Stimulated activated CD4-positive, alpha-beta T cell treated with anti-CD3 and anti-CD28 coated beads, TNF-alpha, amount 100 ng/mL, for 24 hours (primary cell): ENCODE measurements at regions not wholly inside any gene's neighbourhood (a gene's known extent, or its start where the extent isn't known, plus 50 kb on each side); places are given as distances from the start of the nearest gene placed in this dataset.

ENCODE experiments used
- DNase-seq, 3 experiments: peaks; one replicate each; pipeline ENCODE4 v3.0.0-alpha.2; 2020; ENCODE audit warnings: low read depth in 3 of 3

DNA sequence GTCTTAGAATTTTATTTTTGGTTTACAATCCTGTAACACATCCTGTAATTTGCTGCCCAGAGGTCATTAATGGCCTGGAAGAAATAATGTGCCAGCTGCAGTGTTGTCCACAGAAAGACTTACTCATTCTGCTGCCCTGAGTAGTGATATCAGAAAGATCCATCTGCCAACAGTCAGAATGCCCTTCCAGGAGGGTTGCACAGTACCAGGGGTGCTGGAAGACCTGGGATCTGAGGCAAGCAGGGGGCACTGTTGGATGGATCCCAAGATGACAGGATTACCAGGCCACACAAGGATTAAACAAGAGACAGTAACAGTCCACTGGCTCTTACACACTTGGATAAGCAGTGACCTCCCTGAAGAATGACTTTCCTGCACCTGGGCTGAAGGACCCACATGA, 93.8 kb upstream of the TOP3B start:
- no peak for DNase-seq

DNA sequence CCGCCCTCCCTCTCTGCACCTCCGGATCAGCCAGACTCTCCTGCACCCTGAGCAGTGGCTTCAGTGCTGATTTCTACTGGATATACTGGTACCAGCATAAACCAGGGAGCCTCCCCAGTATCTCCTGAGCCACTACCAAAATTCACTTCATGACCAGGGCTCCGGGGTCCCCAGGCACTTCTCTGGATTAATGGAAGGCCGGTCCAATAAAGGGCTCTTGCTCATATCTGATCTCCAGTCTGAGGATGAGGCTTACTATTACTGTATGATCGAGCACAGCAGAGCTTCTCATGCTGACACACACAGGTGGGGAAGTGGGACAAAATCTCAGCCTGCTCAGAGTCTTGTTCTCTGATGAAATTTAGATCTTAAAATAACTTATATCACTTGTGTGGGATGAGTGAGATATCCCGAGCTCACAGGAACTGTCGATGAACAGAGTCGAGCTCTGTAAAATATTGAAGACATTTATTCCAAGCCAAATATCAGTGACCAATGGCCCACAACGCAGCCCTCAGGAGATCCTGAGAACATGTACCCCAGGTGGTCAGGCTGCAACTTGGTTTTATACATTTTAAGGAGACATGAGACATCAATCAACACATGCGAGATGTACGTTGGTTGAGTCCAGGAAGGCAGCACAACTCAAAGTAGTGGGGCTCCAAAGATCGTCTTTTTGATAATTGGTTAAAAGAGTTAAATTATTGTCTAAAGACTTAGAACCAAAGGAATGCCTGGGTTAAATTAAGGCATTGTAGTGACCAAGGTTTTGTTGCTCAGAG, 93.0 kb upstream of the TOP3B start:
- no peak for DNase-seq

DNA sequence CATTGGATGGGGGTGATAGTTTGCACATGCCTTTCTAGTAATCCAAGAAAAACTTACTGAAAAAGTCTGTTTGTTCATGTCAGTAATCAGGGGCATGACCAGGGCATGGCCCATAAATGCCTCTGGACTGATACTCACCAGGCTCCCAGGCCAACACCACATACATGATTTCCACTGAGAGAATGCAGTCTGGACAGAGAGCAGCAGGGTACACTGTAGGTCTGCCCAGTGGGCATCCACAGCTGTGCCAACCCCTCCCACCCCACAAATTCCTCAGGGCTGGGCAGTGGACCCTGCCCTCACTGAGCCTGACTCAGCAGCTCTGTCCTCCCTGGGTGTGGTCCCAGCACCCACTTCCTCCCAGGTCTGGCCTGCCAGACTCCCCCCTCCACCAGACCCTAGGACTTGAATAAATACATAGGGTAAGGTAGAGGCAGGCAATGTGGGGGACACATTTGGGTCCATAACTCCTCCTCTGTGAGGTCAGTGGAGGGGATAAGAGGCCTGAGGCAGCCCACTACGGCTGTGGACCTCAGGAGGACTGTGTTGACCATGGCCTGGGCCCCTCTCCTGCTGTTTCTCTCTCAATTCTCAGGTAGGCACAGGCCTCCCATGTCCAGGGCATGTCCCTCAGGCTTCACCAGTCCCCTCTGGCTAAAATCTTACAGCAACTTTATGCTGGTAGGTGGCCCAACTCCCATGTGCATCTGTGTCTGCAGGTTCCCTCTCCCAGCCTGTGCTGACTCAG, 92.2 kb upstream of the TOP3B start:
- DNase-seq: no peak

DNA sequence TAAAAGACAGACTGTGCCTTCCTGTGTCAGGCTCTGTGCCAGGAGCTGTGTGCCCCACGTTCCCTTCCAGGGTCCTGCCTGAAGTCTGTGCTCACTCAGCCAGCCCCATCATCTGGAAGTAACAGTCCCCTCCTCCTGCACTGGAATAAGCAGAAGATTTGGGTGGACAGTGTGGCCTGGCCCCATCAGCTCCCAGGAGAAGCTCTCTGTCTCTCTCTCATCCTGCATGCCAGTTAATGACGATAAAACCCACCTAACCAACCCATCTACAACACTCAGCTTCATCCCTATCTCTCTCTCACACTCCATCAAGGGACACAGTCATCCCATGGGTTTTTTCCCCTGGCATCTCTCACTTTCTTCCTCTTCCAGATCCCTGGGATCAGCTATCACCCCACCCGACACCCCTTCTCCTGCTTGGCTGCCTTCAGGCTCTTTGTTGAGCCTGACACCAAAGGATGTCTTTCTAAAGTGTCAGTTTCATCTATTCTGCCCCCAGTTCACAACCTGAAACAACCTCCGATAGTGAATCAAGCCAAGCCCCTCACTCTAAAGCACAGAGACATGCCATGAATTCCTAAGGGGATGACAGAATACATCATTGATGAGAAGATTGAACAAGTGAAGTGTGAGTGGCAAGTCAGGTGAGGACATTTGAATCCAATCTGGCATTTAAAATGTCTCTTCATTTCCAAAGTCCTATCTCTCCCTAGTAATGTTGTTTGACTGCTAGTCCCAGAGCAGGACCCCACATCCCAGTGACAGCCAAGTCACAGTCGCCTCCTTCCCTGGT, 91.4 kb upstream of the TOP3B start:
- DNase-seq: no peak

DNA sequence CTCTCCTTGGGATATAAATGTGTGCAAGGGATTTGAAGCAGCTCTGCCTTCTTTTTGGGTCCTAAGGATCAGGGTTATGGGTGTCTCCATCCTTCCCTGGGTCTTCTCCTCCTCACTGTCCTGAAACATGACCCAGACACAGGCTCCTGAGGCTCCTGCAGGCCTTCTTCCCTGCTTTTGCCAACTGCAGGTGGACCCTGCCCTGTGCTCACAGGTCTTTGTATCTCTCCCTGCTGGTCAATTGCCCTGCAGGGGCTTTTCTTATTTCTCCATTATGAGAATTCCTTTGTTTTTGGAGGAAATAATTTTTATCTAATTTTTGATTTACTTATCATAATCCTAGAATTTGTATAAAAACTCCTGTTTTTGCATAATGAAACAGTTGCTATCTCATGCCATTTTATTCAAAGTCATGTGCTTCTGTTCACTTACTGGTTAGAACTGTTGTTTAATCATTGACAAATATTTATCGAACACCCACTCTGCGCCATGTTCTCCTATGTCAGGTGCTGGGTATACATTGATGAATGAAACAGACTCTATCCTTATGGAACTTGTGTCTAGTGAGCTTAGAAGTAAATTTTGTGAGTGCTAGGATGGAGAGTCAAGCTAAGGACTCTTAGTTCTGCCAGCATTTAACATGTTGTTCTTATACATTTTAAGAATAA, 89.7 kb upstream of the TOP3B start:
- no peak for DNase-seq

DNA sequence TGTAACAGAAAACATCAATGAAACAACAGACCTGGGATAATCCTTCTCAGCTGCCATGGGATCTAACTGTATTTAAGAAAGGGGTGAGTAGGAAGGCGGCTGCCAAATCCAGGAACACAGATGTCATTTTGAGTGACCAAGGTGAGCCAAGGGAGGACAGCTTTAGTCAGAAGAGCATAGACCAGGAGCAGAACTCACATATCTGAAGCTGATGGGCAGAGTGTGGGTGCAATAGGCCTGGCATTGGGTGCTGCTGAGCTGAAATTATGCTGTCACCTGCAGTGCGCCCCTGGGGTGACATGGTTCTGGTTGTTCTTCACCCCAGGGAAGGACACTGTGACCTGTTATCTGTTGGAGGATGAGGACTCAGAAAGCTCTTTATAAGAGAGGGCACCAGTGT, 88.9 kb upstream of the TOP3B start:
- DNase-seq: no peak

DNA sequence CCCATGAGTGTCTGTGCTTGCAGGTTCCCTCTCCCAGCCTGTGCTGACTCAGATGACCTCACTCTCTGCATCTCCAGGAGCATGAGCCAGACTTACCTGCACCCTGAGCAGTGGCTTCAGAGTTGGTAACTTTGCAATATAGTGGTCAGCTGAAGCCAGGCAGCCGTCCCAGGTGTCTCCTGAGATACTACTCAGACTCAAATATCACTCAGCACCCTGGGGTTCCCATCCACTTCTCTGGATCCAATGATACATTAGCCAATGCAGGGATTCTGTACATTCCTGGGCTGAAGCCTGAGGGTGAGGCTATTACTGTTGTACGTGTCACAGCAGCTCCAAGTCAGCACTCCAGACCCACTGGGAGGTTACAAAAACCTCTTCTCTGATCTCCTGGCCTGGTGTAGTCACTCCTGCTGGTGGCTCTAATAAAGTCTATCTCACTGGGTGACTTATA, 87.8 kb upstream of the TOP3B start:
- no peak for DNase-seq

DNA sequence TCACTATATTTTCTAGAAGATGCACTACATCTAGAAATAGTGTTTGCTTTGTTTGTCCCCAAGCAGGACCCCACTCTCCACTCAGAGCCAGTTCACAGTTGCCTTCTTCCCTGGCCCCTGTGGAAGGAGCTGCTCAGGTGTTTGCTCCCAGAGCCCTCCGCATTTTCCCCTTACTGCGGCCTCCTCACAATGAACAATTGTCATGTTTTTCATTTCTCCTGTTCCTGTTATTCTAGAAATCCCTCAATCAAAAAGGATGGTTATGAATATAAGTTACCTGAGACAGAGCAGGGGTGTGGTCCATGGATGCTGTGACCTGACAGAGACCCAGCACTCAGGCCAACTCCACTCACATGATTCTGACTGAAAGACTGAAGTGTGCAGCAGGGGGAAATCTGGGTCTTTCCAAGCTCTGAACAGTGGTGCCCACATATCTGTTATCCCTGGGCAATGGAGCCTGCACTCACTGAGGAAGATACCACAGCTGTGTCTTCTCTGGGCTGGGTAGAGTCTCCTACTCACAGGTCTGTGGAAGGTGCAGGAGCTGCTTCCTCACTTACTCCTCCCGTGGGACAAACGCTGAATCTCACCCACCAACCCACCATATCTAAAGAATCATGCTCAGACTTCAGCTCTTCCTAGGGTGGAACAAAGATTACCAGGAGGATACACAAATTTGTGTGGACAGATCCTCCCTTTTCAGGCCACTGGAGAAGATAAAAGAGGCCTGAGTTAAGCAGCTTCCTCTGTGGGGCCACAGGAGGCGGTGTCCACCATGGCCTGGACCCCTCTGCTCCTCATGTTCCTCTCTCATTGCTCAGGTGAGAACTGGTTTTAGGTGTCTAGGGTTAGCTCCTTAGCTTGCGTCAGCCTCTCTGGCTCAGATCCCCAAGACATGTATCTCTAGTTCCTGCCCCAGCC, 87.1 kb upstream of the TOP3B start:
- DNase-seq: no peak

DNA sequence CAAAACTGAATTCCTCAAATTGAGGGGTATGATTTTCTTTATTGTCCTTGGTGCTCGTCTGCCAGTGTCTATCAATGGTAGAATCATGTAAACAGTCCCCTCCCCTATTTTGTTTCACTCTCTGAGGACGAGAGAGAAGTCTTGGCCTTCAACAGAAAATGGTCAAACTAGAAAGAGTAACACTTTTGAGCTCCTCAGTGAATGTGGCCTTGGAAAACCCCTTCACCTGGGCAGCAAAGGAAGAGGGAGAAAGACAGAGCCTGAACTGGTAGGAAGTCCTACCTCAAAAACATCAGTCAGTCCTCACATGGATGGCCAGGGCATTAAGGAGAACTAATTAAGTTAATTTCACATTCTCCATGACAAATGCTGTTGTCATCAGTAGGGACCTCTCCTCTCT, 86.1 kb upstream of the TOP3B start:
- no peak for DNase-seq

DNA sequence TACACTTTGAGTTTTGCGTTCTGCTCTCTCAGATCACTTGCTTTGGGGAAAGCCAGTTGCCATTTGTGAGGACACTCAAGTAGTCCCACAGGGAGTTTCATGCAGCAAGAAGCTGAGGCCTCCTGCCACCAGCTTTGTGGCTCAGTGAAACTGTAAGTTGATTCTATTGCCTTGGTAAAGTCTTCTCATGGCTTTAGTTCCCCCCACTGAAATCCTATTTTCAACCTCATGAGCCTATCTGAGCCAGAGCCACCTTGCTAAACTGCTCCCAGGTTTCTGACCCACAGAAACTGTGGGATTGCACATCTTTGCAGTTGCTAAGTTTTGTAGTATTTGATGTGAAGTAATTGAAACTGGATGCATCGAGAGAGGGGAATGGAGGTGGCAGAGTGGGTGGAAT, 85.4 kb upstream of the TOP3B start:
- DNase-seq: no peak

DNA sequence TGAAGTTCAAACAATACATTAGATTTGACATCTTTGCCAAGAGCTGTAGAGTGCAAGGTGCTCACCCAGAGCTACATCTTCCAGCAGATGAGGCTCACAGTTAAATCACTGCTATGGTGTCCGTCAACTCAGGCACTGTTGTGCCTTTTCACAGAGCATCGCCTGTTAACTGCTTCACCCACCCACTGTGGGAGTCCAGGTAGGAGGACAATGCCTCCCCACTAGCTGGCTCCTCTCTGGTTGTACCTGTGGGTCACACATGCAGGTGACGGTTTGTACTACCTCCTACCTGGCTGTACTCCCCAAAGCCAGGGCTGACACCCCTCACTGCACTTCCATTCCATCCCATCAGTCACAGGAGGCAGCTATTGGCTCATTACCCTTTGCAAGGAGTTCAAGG, 84.6 kb upstream of the TOP3B start:
- no peak for DNase-seq

DNA sequence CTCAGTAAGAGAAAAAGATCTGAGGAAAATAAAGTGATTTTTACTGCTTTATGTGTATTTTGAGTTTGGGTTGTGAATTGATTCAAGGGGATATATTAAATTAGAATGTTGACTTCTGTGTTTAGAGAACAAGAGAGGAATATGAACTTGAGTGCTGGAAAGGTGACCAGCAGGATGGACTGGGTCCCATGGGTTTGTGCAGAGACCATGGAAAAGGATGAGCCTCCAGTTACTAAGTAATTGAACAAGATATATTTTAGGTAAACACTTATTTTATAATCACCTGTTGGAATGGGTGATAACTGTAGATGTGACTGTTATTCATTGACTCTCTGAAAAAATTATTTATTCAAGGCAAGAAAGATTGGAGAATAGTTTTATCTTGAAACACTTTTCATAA, 82.0 kb upstream of the TOP3B start:
- no peak for DNase-seq

DNA sequence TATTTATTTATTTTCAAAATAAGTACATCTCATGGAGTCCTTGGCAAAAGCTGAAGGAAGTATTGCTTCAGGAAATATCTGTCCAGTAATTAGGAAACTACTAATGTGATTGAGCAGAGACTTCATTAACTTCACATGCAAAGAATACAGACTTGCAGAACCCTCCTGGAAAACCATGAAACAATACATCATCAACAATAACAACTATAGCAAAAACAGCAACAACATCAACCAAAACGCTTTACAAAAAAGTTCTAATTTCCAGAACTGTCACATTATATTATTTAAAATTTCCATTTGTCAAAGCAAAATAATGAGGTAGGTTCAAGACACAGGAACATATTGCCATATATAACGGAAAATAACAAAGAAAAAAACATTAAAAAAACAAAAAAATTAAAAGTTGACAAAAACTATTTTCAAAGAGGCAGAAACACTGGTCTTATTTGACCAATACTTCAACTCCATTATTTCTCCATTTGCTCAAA, 79.8 kb upstream of the TOP3B start:
- no peak for DNase-seq

DNA sequence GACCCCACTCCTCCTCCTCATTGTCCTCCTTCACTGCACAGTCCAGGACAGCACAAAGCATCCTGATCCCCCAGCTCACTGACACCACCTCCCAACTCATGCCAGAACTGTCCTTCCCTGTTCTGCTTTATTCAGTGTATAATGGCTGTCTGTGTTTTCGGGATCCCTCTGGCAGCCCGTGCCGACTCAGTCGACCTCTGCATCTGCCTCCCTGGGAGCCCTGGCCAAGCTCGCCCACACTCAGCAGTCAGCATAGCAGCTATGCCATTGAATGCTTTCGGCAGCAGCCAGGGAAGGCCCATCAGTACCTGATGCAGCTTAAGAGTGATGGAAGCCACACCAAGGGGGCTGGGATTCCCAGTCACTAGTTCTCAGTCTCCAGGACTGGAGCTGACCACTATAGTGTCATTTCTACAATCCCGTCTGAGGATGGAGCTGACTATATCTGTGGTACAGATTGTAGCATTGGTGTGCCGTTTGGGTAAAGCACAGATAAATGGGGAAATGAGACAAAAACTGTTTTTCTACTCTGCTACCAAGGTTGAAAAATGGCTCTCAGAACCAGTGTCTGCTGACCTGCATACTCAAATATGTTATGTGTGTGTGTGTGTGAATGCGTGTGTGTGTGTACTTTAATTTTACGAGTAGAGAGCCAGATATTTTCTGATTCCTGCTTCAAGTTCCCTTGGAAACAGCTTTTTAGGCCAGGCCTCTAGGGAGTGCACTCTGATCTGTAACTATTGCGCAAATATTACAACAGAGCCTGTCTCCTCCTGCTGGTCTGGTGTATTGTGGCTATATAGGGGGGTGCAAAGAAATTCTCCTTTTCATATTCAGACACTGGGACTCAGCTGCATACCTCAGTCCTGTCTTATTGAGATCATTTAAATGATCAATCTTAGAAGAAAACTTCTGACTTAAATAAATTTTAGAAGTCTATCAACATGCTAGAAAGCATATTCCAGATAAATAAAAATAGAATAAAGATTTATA, 78.8 kb upstream of the TOP3B start:
- no peak for DNase-seq

DNA sequence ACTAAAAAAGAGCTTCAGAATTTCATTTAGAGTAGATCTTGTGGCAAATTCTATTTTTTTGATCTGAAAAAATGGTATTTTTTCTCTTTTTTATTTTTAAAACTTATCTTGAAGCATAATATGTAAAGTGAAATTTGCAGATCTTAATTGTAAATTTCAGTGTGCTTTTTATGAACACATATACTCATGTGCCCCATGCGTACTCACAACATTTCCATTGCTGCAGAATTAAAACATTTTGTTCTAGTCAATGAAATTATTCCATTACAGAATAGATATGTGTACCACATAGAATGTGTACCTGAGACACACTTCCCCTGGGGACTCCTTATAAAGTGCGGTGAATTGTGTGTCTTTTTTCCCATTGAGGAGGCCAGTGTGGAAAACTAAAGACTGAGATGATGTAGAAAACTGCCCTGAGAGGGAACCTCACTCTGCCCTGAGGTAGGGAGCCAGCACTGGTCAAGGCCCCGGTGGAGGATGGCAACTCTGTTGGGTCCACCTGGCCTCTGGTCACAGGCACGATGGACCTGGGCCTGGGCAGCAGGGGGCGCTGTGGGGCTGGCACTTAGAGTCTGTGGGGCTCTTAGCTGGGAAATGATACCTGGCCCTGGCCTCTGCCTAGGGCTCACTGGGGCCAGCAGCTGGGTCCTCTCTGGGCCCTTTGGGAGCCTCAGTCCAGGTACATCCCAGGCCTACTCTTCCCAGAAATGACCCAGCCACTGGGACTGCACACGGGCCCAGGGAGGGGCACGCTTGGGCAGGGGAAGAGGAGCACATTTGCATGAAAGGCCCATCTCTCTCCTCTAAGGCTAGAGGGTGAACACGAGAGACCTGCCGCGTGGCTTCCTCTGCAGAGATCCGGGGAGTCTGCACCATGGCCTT, 77.9 kb upstream of the TOP3B start:
- DNase-seq: peak; percentile 12 to 66 (median 33)

DNA sequence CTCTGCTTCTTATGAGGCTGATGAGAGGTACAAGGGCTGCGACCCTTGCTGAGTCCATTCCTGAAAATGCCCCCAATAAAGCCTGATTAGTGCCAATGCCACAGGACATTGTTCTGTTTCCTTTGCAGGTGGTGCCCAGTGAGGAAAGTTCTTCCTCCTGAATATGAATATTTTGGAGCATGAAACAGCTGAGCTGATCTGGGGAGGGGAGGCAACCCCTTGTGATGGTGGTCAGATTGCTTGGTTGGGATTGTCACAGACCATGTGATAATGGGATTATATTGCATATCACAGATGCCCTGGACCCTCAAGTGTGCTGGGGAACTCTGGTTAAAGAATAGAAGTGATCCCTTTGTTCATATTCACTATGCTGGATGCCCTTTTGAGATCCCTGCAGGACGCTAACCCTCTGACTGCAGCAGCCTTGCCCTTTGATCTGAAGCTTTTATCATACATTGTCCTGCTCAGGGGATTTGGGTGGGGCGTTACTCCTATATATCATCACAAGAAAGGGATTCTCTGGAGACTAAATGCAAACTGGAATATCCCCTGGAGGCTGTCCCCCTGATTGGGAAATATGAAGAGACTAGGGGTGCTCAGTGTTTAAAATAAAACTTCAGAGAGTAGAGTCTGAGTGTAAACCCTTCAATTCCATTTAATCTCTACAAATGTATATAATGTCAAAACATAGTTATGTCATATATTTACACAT, 76.9 kb upstream of the TOP3B start:
- no peak for DNase-seq

DNA sequence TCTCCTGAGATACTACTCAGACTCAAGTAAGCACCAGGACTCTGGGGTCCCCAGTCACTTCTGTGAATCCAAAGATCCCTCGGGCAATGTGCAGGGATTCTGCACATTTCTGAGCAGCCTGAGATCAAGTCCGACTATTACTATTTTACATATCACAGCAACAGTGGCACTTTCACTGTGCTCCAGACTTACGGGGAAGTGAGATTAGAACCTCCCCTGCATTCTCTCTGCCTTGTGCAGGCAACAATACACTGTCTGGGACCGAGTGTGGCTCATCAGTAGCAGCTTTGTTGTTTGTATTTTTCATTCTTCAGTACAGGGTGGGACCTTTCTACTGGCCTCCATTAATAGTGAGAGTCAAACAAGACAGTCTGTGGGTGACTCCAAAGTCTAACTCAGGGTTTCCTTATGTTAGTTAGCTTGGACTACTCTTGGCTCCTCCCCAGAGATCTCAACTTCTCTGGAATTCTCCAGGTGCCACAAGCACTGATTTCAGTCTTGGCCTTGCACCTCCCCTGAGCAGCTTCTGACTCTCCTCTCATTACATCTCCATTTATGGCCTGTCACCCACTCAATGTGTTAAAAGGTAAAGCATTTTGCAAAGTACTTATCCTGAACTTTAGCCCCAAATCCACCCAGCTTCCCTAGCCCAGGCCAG, 76.2 kb upstream of the TOP3B start:
- no peak for DNase-seq
